Loucy (cell line): ENCODE measurements at regions not wholly inside any gene's neighbourhood (a gene's known extent, or its start where the extent isn't known, plus 50 kb on each side); places are given as distances from the start of the nearest gene placed in this dataset.

Experiments
- H2AFZ ChIP-seq: fragments of 200-600 bp; sonication (generic); 2 replicates; pipeline ENCODE4 v1.6.0; 2016; ENCODE audit warnings: antibody characterized with exemption, mild to moderate bottlenecking, low read length, moderate library complexity
- H3F3A ChIP-seq: fragments of 200-600 bp; 2 replicates; pipeline ENCODE4 v1.6.0; 2016; ENCODE audit warnings: antibody characterized with exemption, low read depth, mild to moderate bottlenecking
- H3K27me3 ChIP-seq: fragments of 200-600 bp; sonication (generic); 2 replicates; pipeline ENCODE4 v1.6.1; 2014; ENCODE audit warnings: low read length, mild to moderate bottlenecking; ENCODE audit not compliant: insufficient read depth, poor library complexity, severe bottlenecking
- H3K36me3 ChIP-seq: fragments of 200-600 bp; sonication (generic); 2 replicates; pipeline ENCODE4 v1.6.1; 2016; ENCODE audit warnings: low read length; ENCODE audit not compliant: insufficient read depth
- H3K4me1 ChIP-seq: fragments of 200-600 bp; sonication (generic); 2 replicates; pipeline ENCODE4 v1.5.1; 2014; ENCODE audit warnings: low read length, mild to moderate bottlenecking; ENCODE audit not compliant: insufficient read depth, poor library complexity, severe bottlenecking
- H3K4me2 ChIP-seq: fragments of 200-600 bp; sonication (generic); 2 replicates; pipeline ENCODE4 v1.6.0; 2014; ENCODE audit warnings: antibody characterized with exemption, low read length, low read depth, mild to moderate bottlenecking; ENCODE audit not compliant: poor library complexity, severe bottlenecking
- H3K4me3 ChIP-seq: fragments of 200-600 bp; sonication (generic); 2 replicates; pipeline ENCODE4 v1.5.1; 2014; ENCODE audit warnings: low read length, mild to moderate bottlenecking, mixed read lengths; ENCODE audit not compliant: poor library complexity, severe bottlenecking
- H3K79me2 ChIP-seq: fragments of 200-600 bp; sonication (generic); 2 replicates; pipeline ENCODE4 v1.6.1; 2014; ENCODE audit warnings: low read length; ENCODE audit not compliant: insufficient read depth
- H3K9ac ChIP-seq: fragments of 200-600 bp; sonication (generic); 2 replicates; pipeline ENCODE4 v1.6.0; 2014; ENCODE audit warnings: mild to moderate bottlenecking, low read depth, low read length, moderate library complexity; ENCODE audit not compliant: poor library complexity, severe bottlenecking
- H3K9me2 ChIP-seq: fragments of 200-600 bp; sonication (generic); replicated peaks from 2 replicates; pipeline ENCODE4 v1.6.1; 2016; ENCODE audit warnings: low read depth, low read length, mixed read lengths
- H3K9me3 ChIP-seq: fragments of 200-600 bp; sonication (generic); 2 replicates; pipeline ENCODE4 v1.6.1; 2014; ENCODE audit warnings: mild to moderate bottlenecking, antibody characterized with exemption, low read length, low read depth; ENCODE audit not compliant: insufficient read depth
- H4K20me1 ChIP-seq: fragments of 200-600 bp; sonication (generic); 2 replicates; pipeline ENCODE4 v1.6.0; 2014; ENCODE audit warnings: antibody characterized with exemption, low read length, mild to moderate bottlenecking; ENCODE audit not compliant: insufficient read depth, poor library complexity, severe bottlenecking
- EZH2phosphoT487 ChIP-seq: fragments of 200-600 bp; IDR thresholded peaks from 2 replicates; pipeline ENCODE4 v1.6.1; 2018; ENCODE audit warnings: antibody characterized with exemption, mild to moderate bottlenecking, moderate library complexity, borderline replicate concordance
- TF ChIP-seq, protein P1 (sequence below): fragments of 200-600 bp; sonication (generic); conservative IDR thresholded peaks from 2 replicates; pipeline ENCODE4 v1.5.1; 2014; ENCODE audit warnings: mild to moderate bottlenecking, antibody characterized with exemption, low read length

DNA sequence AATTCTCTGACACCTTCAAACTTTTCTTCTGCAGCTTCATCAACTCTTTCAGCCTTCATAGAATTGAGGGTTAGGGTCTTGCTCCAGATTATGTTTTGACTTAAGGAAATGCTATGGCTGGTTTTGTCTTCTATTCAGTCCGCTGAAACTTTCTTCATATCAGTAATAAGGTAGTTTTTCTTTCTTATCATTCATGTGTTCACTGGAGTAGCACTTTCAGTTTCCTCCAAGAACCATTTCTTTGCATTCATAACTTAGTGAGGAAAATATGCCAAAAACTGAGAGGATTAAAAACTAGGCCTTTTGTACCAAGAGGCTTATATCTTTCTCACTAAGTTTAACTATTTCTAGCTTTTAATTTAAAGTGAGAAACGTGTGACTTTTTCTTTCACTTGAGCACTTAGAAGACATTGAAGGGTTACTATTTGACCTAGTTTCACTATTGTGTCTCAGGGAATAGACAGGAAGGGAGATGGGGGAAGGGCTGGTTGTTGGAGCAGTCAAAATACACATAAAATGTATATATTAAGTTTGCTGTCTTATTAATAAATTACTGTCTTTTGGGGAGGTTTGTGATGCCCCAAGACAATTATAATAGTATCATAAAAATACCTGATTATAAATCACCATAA, 1110.1 kb downstream of the TBL1XR1 start:
- Histone ChIP-seq H3K4me3 (no peak overlapping the region), H3K4me2 (no peak overlapping the region), H3K79me2 (no peaks in the 10 kb centered on the region), H4K20me1 (no peaks in the 10 kb centered on the region), H3K36me3 (no peaks in the 10 kb centered on the region), H3F3A (no peaks in the 10 kb centered on the region), H3K9ac (no peak overlapping the region), H3K9me3 (no peaks in the 10 kb centered on the region), H3K27me3 (no peaks in the 10 kb centered on the region), H2AFZ (no peak overlapping the region), H3K9me2 (no peaks in the 10 kb centered on the region), H3K4me1 (no peaks in the 10 kb centered on the region)
- TF ChIP-seq, protein P1, sequence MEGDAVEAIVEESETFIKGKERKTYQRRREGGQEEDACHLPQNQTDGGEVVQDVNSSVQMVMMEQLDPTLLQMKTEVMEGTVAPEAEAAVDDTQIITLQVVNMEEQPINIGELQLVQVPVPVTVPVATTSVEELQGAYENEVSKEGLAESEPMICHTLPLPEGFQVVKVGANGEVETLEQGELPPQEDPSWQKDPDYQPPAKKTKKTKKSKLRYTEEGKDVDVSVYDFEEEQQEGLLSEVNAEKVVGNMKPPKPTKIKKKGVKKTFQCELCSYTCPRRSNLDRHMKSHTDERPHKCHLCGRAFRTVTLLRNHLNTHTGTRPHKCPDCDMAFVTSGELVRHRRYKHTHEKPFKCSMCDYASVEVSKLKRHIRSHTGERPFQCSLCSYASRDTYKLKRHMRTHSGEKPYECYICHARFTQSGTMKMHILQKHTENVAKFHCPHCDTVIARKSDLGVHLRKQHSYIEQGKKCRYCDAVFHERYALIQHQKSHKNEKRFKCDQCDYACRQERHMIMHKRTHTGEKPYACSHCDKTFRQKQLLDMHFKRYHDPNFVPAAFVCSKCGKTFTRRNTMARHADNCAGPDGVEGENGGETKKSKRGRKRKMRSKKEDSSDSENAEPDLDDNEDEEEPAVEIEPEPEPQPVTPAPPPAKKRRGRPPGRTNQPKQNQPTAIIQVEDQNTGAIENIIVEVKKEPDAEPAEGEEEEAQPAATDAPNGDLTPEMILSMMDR = no peak
- no peak for TF ChIP-seq EZH2phosphoT487

DNA sequence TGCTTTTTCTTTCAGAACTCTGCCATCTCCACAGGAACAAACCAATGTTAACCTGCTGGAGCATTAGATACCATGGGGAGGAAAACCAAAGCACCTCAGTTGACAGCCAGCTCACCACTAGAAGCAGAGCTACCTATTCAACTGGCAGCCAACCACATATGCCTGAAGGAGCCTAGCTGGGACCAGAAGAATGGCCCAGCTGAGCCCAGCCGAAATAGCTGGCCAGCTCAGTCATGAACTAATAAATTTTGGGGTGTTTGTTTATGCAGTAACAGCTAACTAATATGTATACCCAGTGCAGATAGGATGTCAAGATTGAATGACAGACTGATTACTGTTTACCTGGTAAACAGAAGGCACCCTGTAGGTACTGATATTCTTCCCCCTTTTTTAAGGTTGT, 1117.5 kb downstream of the TBL1XR1 start:
- Histone ChIP-seq H3K4me2 (no peak overlapping the region), H3K79me2 (no peaks in the 10 kb centered on the region), H4K20me1 (no peaks in the 10 kb centered on the region), H2AFZ (no peak overlapping the region), H3K27me3 (no peaks in the 10 kb centered on the region), H3K36me3 (no peaks in the 10 kb centered on the region), H3K9me2 (no peaks in the 10 kb centered on the region), H3K4me1 (no peaks in the 10 kb centered on the region), H3F3A (no peaks in the 10 kb centered on the region), H3K9ac (no peak overlapping the region), H3K9me3 (no peaks in the 10 kb centered on the region), H3K4me3 (no peak overlapping the region)
- TF ChIP-seq, protein P1 = no peak
- TF ChIP-seq EZH2phosphoT487 = no peak

DNA sequence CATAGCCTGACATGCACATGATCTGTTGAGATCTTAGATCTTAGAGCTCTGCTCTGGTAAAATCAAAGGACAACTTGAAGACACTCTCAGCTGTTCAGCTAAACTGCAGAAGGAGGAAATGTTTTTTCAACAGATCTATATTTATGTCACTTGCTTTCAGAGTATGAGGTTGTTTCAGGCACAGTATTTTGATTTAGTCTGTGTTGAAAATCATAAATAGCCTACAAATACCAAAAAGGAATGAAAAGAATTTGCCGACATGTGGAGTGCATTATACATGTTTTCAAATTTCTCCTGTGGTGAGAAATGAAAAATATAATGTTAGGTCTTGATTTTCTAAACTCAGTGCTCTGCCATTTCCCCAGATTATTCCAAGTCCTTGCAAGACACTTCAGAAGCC, 1118.4 kb downstream of the TBL1XR1 start:
- Histone ChIP-seq H3K36me3 (no peaks in the 10 kb centered on the region), H3K4me1 (no peaks in the 10 kb centered on the region), H3F3A (no peaks in the 10 kb centered on the region), H2AFZ (no peak overlapping the region), H3K4me3 (no peak overlapping the region), H3K9me2 (no peaks in the 10 kb centered on the region), H4K20me1 (no peaks in the 10 kb centered on the region), H3K27me3 (no peaks in the 10 kb centered on the region), H3K4me2 (no peak overlapping the region), H3K9me3 (no peaks in the 10 kb centered on the region), H3K9ac (no peak overlapping the region), H3K79me2 (no peaks in the 10 kb centered on the region)
- TF ChIP-seq, protein P1 = no peak
- no peak for TF ChIP-seq EZH2phosphoT487
